GM19455 (cell line): ENCODE measurements at regions not wholly inside any gene's neighbourhood (a gene's known extent, or its start where the extent isn't known, plus 50 kb on each side); places are given as distances from the start of the nearest gene placed in this dataset.
"Not testable (repeated sequence)": the region's sequence is repeated elsewhere in the genome, so short reads cannot be mapped to it uniquely, and the experiment has no call there.

Source experiments
- ATAC-seq: cut with Tn5 transposase; IDR thresholded peaks from one replicate; pipeline ENCODE4 v1.9.1; 2021; ENCODE audit not compliant: unreplicated experiment

DNA sequence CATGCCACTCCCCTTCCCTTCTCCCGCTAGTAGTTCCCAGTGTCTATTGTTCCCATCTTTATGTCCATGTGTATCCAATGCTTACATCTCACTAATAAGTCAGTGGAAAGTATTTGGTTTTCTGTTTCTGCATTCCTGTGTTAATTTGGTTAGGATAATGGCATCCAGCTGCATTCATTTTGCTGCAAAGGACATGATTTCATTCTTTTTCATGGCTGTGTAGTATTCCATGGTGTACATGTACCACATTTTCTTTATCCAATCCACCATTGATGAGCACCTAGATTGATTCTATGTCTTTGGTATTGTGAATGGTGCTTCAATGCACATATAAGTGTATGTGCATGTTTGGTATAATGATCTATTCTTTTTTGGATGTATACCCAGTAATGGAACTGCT is 502.5 kb upstream of the MAP2 start:
- ATAC-seq = not testable (repeated sequence)

DNA sequence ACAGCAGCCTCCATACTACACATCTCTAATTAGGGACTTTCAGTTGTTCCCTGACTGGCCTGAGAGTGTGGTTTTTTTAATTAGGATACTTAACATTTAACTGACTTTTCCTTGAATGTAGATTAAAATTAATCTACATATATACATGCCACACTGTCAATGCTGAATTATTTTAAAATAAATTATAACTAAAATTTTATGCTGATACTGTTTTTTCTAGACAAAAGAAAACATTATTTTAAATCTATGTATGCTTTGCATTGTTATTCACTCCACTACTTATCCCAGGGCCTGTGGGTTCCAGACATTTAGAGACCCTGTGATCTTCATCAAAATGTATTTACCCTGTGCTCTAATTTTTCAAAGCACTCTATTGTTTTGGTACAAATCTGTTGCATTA is 496.0 kb upstream of the MAP2 start:
- ATAC-seq = no peak

DNA sequence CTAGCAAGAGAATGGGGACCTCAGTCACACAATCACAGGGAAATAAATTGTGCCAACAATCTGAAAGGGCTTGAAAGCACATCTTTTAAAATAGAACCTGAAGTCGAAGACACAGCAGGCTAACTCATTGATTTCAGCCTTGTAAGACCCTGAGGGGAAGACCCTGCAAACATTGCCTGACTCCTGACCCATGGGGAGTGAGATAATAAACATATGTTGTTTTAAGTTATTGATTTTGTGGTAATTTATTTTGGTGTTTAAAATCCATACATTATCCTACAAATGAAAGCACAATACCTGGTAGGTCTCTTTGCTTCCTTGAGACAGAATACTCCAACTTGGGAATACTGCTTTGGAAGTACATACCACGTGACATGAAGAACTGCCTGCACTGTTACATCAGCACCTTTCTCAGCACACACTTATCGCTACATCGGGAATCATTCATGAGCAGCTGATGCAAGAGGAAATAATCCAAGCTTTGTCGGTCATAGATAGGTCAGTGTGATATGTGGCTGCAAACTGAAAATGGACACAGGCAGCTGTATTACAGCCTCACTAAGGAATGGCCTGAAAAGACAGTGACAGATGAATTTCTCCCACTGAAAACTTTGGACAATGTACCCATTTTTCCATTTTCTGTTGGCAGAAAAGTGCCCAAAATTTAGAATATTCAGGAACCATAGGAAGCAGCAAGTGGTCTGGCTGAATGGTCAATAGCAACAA is 494.5 kb upstream of the MAP2 start:
- ATAC-seq = no peak

DNA sequence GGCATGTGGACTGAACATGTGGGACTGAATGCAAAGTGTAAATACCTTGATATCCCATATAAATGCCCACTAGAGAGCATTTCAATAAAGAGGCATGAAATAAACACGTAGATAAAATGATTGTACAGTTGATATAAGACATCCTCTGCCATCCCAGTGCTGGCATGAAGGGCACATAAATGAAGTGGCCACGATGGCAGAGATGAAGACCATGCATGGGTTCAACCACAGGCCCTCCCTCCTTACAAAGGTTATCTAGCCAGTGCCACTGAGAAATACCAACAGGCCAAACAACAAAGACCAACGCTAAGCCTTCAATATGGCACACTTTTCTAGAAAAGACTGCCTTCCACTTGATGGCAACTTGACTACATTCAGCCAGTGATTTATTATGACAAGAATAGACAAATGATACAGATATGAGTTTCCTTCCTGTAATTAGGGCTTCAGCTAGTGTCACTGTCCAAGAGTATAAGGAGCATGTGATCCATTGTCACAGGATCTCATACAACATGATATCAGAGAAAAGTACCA is 493.9 kb upstream of the MAP2 start:
- no peak for ATAC-seq

DNA sequence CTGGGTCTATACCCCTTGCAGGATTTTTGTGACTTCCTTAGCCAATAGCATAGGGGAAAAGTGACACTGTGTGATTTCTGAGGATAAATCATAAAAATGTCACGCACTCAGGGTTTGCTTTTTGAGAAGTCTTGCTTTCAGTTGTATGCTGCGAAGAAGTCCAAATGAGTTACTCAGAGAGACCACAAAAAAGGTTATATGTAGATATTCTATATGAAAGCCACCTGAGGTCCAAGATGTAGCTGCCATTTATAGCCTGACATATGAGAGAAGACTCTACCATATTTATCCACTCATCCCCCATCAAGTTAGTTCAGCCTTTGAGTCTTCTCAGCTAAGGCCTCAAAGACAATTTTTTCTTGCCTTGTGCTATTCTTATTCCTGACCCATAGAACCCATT is 488.3 kb upstream of the MAP2 start:
- no peak for ATAC-seq

DNA sequence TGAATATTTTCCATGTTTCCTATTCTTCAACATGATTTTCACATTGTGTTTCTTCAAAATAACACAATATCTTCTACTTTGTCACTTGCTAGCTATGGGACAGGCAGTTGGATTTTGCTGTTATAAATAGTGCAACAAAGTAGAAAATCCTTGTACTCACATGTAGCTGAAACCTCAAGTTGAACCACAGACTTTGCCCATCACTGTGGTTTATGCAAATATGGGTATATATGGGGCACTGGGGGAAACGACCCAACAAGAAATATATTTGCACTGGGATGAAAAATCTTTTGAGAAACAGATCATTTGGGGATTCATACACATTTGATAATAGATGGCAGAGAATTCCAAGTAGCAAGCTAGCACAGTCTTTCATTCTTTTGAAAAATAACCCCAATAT is 486.3 kb upstream of the MAP2 start:
- ATAC-seq = no peak

DNA sequence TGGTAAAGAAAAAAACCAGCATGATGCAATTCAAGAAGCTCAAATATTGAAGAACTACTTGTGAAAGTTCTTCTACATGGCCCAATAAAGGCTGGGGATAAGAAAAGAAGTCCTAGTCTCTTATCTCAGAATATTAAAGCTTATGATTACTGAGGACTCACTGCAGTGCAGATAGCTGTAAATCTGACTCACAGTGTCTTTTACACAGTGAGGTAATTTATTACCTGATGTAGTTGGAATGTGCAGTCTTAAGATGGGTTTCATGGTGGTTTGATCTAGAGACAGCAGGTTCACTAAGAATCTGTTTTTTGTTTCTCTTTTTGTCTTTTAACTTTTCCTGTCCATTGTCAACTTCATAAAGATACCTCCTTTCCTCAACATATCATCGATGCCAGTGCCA is 484.0 kb upstream of the MAP2 start:
- no peak for ATAC-seq

DNA sequence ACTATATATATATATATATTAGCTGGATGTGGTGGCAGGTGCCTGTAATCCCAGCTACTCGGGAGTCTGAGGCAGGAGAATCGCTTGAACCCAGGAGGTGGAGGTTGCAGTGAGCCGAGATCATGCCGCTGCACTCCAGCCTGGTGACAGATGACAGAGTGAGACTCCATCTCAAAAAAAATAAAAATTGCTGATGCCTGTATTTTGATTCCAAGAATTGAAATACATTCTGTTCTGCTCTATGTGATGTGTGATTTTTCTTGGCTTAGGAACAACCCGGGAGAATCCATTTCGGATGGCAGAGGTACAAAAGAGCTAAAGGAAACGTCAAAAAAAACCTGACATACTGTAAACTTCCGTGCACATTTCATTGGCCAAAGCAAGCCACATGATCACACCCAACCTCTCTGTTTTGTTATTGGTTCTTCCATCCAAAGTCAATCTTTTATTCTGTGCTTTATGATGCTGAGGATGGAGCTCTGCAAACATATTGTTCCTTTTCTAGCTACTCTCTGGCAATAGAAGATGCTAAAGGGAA is 478.1 kb upstream of the MAP2 start:
- no peak for ATAC-seq

DNA sequence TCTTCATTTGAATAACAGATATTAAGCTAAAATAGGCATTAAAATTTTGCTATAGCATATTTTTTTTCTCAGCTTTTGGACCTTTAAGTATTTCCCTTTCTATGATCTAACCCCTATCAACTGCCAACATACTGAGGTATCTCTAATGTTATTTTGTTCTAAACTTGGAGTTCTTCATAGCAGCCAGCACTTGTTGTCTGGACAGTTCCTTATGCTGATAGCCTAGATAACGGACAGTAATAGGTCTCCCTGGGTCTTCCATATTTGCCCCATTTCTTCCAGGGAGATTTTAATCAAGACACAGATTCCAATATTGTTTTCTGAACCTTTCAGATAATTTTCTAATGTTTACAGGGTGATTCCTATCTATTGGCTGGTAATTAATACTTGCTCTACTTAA is 475.8 kb upstream of the MAP2 start:
- ATAC-seq = no peak

DNA sequence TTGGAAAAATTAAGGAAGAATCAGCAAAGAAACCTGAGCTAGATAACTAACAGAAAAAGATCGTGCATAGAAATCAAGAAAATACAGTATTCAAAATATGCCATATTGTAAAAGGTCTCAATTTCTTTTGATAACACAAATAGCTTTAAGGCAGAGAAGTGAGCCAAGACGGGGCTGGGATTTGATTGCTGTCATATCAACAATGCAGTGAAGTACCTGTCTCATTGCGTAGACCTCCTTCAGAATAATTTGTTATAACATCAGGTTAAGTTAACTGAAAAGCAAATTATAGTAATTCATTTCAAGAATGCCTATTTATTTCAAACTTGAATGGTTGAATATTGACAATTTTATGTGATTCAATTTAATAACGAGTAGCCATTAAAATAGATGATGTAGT is 453.8 kb upstream of the MAP2 start:
- no peak for ATAC-seq

DNA sequence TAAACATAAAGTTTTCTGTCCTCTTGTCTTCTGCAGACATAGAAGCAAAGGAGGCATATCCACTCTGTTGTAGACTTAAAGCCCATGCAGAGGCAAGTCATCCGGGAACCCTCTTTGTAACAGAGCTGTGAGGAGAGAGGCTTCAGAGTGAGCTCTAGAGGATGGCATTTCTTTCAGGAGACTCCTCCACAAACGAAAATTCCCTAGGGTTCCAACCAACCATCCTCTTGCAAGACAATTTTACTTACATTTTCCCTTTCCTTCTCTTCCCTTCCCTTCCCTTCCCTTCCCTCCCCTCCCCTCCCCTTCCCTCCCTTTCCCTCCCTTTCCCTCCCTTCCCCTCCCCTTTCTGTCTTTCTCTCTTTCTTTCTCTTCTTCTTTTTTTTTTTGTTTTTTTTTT is 446.3 kb upstream of the MAP2 start:
- ATAC-seq = no peak

DNA sequence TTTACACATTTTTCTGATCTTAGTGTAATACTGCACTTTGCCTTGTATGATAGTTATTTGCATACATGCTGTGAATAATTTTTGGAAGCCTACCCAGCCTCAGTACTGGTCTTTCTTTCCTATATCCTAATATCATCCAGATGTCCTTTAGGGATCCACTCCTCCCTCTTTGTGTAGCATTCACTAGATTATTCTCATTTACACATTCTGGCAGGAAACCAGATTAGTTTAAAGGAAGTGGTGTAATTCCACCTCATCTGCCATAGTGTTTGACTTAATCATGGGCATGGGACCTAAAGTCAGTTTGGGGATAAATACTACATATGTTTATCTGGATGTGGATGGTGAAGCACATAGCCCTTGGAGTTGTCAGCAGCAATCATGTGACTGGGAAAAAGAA is 444.9 kb upstream of the MAP2 start:
- ATAC-seq = no peak

DNA sequence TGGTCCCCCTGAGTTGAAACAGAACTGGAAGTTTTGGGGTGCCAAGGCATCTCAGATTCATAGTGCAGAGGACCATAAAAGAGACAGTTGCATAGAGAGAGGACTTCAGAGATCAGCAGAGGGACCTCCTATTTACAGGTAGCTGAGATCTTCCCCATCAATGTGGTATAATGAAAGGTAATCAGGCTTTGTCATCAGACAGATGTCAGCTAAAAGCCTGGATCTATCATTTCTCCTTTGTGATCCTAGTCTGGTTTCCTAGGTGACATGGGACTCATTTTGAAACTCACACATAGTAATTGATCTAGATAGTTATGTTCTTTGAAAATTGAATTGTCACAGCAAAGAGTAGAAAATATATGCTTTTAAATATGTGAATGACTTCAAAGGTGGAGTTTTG is 443.5 kb upstream of the MAP2 start:
- ATAC-seq = no peak

DNA sequence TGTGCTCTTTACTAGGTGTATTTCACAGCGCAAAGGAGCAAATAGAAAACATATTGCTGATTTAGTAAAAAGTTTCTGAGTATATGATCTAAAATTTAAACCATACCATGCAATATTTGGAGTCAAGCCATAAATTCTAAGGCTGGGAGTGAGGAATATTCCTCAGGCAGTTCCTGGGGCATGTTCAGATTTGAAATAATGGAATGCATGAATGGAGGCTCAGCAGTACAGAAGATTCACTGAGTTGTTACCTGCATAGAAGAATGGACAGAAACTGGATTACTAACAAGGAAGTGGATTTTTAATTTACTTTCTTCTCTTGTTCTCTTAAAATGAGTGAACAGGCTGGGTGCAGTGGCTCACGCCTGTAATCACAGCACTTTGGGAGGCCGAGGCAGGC is 441.0 kb upstream of the MAP2 start:
- ATAC-seq = no peak

DNA sequence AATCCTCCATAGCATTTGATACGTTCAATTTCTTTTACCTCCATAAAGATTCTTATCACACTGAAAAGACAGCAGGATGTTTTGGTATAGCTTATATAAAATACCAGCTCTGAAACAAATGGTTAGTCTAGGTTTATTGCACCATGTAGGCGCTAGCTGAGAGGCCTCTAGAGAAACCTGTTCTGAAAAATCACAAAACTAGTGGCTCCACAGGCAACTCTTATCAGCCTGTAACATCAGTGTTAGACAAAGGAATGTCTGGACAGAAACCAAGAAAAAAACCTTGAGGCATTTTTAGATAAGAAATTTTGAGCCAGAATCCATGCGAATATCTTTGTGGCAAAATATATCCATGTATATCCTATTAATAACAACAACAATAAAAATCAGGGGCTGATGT is 440.4 kb upstream of the MAP2 start:
- no peak for ATAC-seq

DNA sequence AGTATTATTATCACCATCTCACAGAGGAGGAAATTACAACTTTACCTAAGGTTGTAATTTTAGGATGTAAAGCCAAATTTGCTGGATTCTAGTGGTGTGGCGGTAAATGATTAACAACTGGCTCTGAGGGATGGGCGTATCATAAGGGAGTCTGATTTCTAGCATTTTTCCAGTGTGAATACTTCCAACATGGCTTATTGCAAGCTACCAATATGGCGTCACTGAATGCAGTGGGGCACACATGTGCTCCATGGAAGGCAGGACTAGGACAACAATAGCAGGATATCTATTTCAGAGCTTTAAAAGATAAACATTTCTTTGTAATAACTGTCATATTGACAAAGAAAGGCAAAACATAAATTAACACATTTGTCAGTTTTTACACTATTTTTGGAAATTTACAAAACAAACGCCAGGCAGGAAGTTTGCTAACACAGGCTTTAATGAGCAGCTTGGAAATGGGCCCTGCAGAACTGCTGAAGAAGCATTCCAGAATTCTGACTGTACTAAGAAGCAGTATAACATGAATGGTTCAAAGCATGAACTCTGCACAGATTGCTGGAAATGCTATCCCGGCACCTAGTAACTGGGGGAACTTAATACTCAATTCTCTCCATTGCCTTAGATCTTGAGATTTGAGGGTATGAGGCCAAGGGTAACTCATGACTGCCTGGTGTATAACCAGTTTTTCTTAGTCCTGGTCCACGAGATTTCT is 439.3 kb upstream of the MAP2 start:
- no peak for ATAC-seq

DNA sequence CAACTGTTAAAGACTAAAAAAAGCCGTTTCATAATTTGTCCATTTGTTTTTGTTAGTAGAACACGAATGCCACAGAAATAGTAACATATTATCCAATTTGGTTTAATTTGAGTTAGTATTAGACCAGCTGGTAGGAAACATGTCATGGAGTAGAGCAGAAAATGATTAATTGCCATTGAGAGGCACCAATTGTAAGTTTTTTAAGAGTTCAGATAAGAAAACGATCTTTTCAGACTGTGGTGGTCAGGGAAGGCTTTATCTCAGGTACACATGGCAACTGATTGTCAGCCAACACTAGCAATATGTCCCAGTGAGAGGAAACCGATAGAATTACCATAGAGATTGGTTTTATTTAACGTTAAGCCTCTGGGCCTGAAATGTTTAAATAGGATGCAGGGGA is 438.2 kb upstream of the MAP2 start:
- ATAC-seq = no peak

DNA sequence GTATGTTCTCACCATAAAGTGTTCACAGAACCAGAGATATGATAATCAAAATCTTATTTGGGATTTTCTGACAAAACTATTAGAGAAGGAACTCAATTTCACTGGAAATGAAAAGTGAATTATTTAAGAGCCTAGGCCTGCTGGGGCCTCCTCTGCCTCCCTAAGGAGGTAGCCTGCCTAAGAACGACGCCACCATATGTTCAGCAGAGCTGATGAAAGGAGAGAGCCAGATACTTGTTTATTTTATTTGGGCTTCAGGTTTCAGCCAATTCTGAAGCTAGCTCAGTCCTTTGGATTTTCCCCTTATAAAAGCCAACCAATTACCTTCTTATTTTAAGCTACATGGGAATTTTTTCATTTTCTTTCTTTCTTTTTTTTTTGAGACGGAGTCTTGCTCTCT is 433.1 kb upstream of the MAP2 start:
- ATAC-seq = no peak

DNA sequence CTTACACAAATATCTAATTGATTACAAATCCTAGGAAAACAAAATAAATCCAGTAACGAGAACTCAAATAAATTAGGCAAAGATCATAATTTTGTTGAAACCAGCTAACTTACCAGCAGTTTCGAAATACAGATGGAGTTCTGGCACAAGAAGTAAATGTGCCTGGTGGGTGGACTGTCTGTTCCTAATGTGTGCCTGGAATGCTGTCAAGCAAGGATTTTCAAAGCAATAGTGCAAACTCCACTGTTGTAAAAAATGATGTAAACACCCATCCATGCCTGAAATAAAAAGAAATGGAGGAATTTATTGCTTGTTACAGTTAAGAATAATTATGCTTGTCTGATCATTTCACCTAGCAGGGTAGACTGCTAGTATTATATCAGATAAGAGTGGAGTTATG is 423.9 kb upstream of the MAP2 start:
- no peak for ATAC-seq

DNA sequence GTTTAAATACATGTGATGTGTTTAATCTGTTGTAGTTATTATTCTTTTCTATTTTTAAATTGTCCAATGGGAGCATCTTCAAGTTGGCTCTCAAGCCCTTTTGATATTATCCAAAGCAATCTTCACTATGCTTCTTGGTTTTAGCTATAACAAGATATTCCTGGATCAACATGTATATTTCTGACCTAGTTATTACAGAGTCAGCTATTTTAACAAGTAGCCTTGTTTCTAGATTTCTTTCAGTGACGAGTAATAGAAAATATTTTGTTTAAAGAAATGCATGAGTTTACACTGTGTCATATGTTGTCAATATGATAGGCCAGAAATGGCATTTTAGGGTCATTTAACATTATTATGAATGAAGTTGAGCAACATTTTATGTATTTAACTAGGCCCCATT is 421.8 kb upstream of the MAP2 start:
- no peak for ATAC-seq

DNA sequence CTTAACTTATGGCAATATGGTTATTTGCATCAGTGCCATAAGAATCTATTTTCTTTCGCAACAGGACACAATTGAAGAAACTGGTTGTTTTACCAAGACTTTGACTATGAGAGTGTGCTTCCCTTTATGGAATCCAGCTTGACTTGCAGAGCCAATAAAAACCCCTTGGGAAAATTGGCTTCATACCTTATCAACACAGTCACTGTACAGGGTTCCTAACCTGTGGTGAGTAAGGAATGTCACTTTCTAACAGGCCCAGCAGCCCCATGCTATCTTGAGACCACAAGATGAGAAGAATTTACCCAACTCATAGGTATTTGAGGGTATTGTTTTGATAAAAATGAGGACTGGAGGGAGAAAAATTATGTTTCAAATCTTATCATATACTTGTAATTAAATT is 418.5 kb upstream of the MAP2 start:
- ATAC-seq = no peak

DNA sequence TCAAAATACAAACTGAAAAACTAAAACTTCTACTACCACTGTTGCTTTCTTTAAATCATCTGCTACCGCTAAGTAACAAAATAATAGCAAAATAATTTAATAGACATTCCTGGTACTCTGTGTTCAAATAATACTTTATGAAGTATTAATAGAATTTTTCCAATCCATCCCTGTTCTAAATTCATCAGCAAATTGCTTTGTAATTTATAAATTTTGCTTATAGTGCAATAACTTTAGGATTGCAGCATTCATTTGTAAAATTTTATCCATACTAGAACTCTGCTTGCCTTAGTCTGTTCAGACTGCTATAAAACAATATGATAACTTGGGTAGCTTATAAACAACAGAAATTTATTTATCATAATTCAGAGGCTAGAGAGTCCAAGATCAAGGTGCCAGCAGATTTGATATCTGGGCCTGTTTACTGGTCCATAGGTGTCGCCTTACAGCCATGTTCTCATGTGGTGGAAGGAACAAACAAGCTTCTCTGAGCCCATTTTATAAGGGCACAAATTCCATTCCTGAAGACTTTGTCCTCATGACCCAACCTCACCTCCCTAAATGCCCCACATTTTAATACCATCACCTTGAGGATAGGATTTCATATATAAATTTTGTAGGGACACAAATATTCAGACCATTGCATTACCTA is 415.1 kb upstream of the MAP2 start:
- ATAC-seq = no peak
